SK-N-SH treated with all-trans-retinoic acid at 6 μM for 48 hours (cell line): ENCODE measurements at regions not wholly inside any gene's neighbourhood (a gene's known extent, or its start where the extent isn't known, plus 50 kb on each side); places are given as distances from the start of the nearest gene placed in this dataset.

Source experiments
- CREB5 ChIP-seq: fragments of 250-450 bp; sonication (Bioruptor Pico); IDR thresholded peaks from 2 replicates; pipeline ENCODE4 v1.5.1; 2020; ENCODE audit warnings: low read depth, mild to moderate bottlenecking, moderate library complexity
- CSDC2 ChIP-seq: fragments of 250-450 bp; sonication (Bioruptor Pico); IDR thresholded peaks from 2 replicates; pipeline ENCODE4 v1.5.0; 2020; ENCODE audit warnings: mild to moderate bottlenecking, moderate library complexity
- GLIS3 ChIP-seq: fragments of 250-450 bp; sonication (Bioruptor Pico); IDR thresholded peaks from 2 replicates; pipeline ENCODE4 v1.5.0; 2020; ENCODE audit warnings: mild to moderate bottlenecking, moderate library complexity
- OSR1 ChIP-seq: fragments of 250-450 bp; sonication (Bioruptor Pico); IDR thresholded peaks from 2 replicates; pipeline ENCODE4 v1.8.0; 2022; ENCODE audit warnings: moderate library complexity, mild to moderate bottlenecking, inconsistent platforms
- PATZ1 ChIP-seq: fragments of 250-450 bp; sonication (Bioruptor Pico); IDR thresholded peaks from 2 replicates; pipeline ENCODE4 v1.8.0; 2020; ENCODE audit warnings: mild to moderate bottlenecking, moderate library complexity, borderline replicate concordance
- RARB ChIP-seq: fragments of 250-450 bp; sonication (Bioruptor Pico); IDR thresholded peaks from 2 replicates; pipeline ENCODE4 v1.8.0; 2021; ENCODE audit warnings: mild to moderate bottlenecking, moderate library complexity
- SNAI2 ChIP-seq: fragments of 250-450 bp; sonication (Bioruptor Pico); IDR thresholded peaks from 2 replicates; pipeline ENCODE4 v1.5.0; 2020; ENCODE audit warnings: mild to moderate bottlenecking, moderate library complexity
- ZFP3 ChIP-seq: fragments of 250-450 bp; sonication (Bioruptor Pico); IDR thresholded peaks from 2 replicates; pipeline ENCODE4 v1.5.0; 2020; ENCODE audit warnings: mild to moderate bottlenecking, moderate library complexity
- ZFP30 ChIP-seq: fragments of 450-650 bp; formaldehyde crosslinking; IDR thresholded peaks from 2 replicates; pipeline ENCODE4 v1.5.0; 2022; ENCODE audit warnings: mild to moderate bottlenecking, moderate library complexity
- TF ChIP-seq, protein P1 (sequence below): fragments of 250-450 bp; sonication (Bioruptor Pico); IDR thresholded peaks from 2 replicates; pipeline ENCODE4 v1.8.0; 2021; ENCODE audit warnings: low read depth, mild to moderate bottlenecking, moderate library complexity, borderline replicate concordance

GRCh38 chr4:121237069-121237399 is 72.9 kb upstream of the TNIP3 start:
- TF ChIP-seq SNAI2 (CRISPR knock-in tag) (no peak), ZFP3 (no peak), ZFP30 (CRISPR knock-in tag) (no peak), CREB5 (CRISPR knock-in tag) (no peak), GLIS3 (CRISPR knock-in tag) (no peak), PATZ1 (CRISPR knock-in tag) (no peak), OSR1 (no peak), RARB (no peak), CSDC2 (CRISPR knock-in tag) (no peak)
- TF ChIP-seq, protein P1, sequence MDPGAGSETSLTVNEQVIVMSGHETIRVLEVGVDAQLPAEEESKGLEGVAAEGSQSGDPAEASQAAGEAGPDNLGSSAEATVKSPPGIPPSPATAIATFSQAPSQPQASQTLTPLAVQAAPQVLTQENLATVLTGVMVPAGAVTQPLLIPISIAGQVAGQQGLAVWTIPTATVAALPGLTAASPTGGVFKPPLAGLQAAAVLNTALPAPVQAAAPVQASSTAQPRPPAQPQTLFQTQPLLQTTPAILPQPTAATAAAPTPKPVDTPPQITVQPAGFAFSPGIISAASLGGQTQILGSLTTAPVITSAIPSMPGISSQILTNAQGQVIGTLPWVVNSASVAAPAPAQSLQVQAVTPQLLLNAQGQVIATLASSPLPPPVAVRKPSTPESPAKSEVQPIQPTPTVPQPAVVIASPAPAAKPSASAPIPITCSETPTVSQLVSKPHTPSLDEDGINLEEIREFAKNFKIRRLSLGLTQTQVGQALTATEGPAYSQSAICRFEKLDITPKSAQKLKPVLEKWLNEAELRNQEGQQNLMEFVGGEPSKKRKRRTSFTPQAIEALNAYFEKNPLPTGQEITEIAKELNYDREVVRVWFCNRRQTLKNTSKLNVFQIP (CRISPR knock-in tag): no peak
